GM19455 (cell line): ENCODE measurements at regions not wholly inside any gene's neighbourhood (a gene's known extent, or its start where the extent isn't known, plus 50 kb on each side); places are given as distances from the start of the nearest gene placed in this dataset.

Source experiments
- ATAC-seq: cut with Tn5 transposase; IDR thresholded peaks from one replicate; pipeline ENCODE4 v1.9.1; 2021; ENCODE audit not compliant: unreplicated experiment

GRCh38 chr1:80876035-80876434, 924.7 kb upstream of the ADGRL2 start:
- no peak for ATAC-seq

GRCh38 chr1:80869299-80869698, 931.4 kb upstream of the ADGRL2 start:
- ATAC-seq, result no peak

- no peak for ATAC-seq
Measured at GRCh38 chr1:80847904-80848303, 952.8 kb upstream of the ADGRL2 start.

GRCh38 chr1:80846966-80847365, 953.8 kb upstream of the ADGRL2 start:
- no peak for ATAC-seq

- ATAC-seq, result no peak
Measured at GRCh38 chr1:80842796-80843195, 957.9 kb upstream of the ADGRL2 start.

GRCh38 chr1:80841261-80841660, 959.5 kb upstream of the ADGRL2 start:
- no peak for ATAC-seq

GRCh38 chr1:80837066-80837465, 963.7 kb upstream of the ADGRL2 start:
- no peak for ATAC-seq

- ATAC-seq, result no peak
Measured at GRCh38 chr1:80836505-80836904, 964.2 kb upstream of the ADGRL2 start.

- no peak for ATAC-seq
Measured at GRCh38 chr1:80827666-80828065, 973.1 kb upstream of the ADGRL2 start.

- ATAC-seq, result no peak
Measured at GRCh38 chr1:80825067-80825466, 975.7 kb upstream of the ADGRL2 start.

- ATAC-seq, result no peak
Measured at GRCh38 chr1:80818211-80818610, 982.5 kb upstream of the ADGRL2 start.

GRCh38 chr1:80807981-80808380, 992.8 kb upstream of the ADGRL2 start:
- no peak for ATAC-seq

- no peak for ATAC-seq
Measured at GRCh38 chr1:80806431-80806830, 994.3 kb upstream of the ADGRL2 start.

- ATAC-seq, result no peak
Measured at GRCh38 chr1:80801695-80802094, 999.0 kb upstream of the ADGRL2 start.

- no peak for ATAC-seq
Measured at GRCh38 chr1:80799457-80799856, 1001.3 kb upstream of the ADGRL2 start.

GRCh38 chr1:80779275-80779674, 1021.5 kb upstream of the ADGRL2 start:
- ATAC-seq, result no peak

GRCh38 chr1:80778094-80778840, 1022.5 kb upstream of the ADGRL2 start:
- no peak for ATAC-seq

- ATAC-seq, result no peak
Measured at GRCh38 chr1:80776266-80776665, 1024.5 kb upstream of the ADGRL2 start.

GRCh38 chr1:80769208-80769750, 1031.5 kb upstream of the ADGRL2 start:
- no peak for ATAC-seq

GRCh38 chr1:80767711-80768110, 1033.0 kb upstream of the ADGRL2 start:
- ATAC-seq, result no peak

- ATAC-seq, result no peak
Measured at GRCh38 chr1:80759354-80759753, 1041.4 kb upstream of the ADGRL2 start.

- ATAC-seq, result no peak
Measured at GRCh38 chr1:80755944-80756343, 1044.8 kb upstream of the ADGRL2 start.

- ATAC-seq, result no peak
Measured at GRCh38 chr1:80751204-80751603, 1049.5 kb upstream of the ADGRL2 start.
